ENCODE measurements at regions not wholly inside any gene's neighbourhood (a gene's known extent, or its start where the extent isn't known, plus 50 kb on each side); places are given as distances from the start of the nearest gene placed in this dataset.
"Not testable (repeated sequence)": the region's sequence is repeated elsewhere in the genome, so short reads cannot be mapped to it uniquely, and the experiment has no call there.

DNA sequence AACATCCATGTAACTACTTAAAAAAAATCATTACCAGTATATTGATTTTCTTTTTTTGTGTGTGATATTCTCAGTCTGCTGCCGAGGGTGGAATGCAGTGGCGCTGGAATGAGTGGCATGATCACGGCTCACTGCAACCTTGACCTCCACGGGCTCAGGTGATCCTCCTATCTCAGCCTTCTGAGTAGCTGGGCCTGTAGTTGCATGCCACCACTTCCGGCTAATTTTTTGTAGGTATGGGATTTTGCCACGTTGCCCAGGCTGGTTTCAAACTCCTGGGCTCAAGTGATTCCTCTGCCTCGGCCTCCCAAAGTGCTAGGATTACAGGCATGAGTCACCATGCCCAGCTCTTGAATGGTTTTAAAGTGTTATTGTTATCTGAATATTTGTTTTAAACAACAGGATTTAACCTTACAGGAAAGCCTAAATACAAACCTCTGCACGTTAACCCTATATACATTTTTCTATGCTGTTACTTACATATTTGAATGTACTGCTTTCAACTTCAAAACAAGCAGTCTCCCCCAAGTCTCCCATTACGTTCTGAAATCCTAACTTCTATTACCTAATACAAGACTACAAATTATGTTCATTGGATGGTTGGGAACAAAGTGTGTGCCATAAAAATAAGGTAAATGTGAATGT lies 61.7 kb downstream of the KPNA2 start:
- no peak for DNase-seq
- Histone ChIP-seq H3K4me3 (no peak overlapping the region), H3K4me1 (peaks cover 0 to 7% (median 4%) of the 10 kb centered on the region in 4 donors), H3K27ac (no peak overlapping the region), H3K9me3 (no peaks in the 10 kb centered on the region), H3K36me3 (no peaks in the 10 kb centered on the region), H3K27me3 (no peaks in the 10 kb centered on the region)
- 79 to 80% methylated on average over 9 of the region's 9 CpGs for WGBS, 2 donors
- intact Hi-C loops (cut with DNase I), result no loop called here
- TF ChIP-seq POLR2A (IDR thresholded peaks at IDR 0.05), result no peak
- no peak for TF ChIP-seq EP300 (IDR thresholded peaks at IDR 0.05)
- TF ChIP-seq POLR2AphosphoS5 (IDR thresholded peaks at IDR 0.05), result no peak
- TF ChIP-seq, protein P1, sequence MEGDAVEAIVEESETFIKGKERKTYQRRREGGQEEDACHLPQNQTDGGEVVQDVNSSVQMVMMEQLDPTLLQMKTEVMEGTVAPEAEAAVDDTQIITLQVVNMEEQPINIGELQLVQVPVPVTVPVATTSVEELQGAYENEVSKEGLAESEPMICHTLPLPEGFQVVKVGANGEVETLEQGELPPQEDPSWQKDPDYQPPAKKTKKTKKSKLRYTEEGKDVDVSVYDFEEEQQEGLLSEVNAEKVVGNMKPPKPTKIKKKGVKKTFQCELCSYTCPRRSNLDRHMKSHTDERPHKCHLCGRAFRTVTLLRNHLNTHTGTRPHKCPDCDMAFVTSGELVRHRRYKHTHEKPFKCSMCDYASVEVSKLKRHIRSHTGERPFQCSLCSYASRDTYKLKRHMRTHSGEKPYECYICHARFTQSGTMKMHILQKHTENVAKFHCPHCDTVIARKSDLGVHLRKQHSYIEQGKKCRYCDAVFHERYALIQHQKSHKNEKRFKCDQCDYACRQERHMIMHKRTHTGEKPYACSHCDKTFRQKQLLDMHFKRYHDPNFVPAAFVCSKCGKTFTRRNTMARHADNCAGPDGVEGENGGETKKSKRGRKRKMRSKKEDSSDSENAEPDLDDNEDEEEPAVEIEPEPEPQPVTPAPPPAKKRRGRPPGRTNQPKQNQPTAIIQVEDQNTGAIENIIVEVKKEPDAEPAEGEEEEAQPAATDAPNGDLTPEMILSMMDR (IDR thresholded peaks at IDR 0.05), result no peak

DNA sequence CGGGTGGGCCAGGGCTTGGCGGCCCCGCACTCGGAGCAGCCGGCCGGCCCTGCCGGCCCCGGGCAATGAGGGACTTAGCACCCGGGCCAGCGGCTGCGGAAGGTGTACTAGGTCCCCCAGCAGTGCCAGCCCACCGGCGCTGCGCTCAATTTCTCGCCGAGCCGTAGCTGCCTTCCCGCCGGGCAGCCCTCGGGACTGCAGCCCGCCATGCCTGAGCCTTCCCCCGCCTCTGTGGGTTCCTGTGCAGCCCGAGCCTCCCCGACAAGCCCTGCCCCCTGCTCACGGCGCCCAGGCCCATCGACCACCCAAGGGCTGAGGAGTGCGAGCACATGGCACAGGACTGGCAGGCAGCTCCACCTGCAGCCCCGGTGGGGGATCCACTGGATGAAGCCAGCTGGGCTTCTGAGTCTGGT lies 63.8 kb downstream of the KPNA2 start:
- DNase-seq; intact Hi-C loops (cut with DNase I); H3K9me3 ChIP-seq; H3K27ac ChIP-seq; H3K36me3 ChIP-seq; H3K4me3 ChIP-seq; H3K27me3 ChIP-seq: not testable (repeated sequence)
- peaks cover 0 to 22% (median 11%) of the 10 kb centered on the region in 4 donors for H3K4me1 ChIP-seq
- WGBS, 2 donors, result 97 to 98% methylated on average over 29 of the region's 29 CpGs

- H3K9me3 ChIP-seq, result no peaks in the 10 kb centered on the region
- no peak overlapping the region for H3K4me3 ChIP-seq
- H3K27me3 ChIP-seq, result no peaks in the 10 kb centered on the region
- peaks cover 0 to 22% (median 11%) of the 10 kb centered on the region in 4 donors for H3K4me1 ChIP-seq
- DNase-seq, result no peak
- H3K27ac ChIP-seq, result peak overlapping the region in 2 of 4 donors; percentile 93 to 95
- TF ChIP-seq POLR2A (IDR thresholded peaks at IDR 0.05) (no peak), POLR2AphosphoS5 (IDR thresholded peaks at IDR 0.05) (no peak), EP300 (IDR thresholded peaks at IDR 0.05) (no peak)
- TF ChIP-seq, protein P1 (IDR thresholded peaks at IDR 0.05), result no peak
- intact Hi-C loops (cut with DNase I), result loop anchor here (2.0 kb wide), 1 partner anchor 65 kb away; the partner anchor contains the start of gene KPNA2
- 85 to 92% methylated on average over 17 of the region's 17 CpGs for WGBS, 2 donors
- no peaks in the 10 kb centered on the region for H3K36me3 ChIP-seq
These were observed 64.6 kb downstream of the KPNA2 start for GRCh38 chr17:68100000-68100641.

- peak; percentile 28 to 56 for TF ChIP-seq POLR2A (IDR thresholded peaks at IDR 0.05)
- TF ChIP-seq EP300 (IDR thresholded peaks at IDR 0.05), result no peak
- peak; percentile 81 to 97 (median 90) for TF ChIP-seq POLR2AphosphoS5 (IDR thresholded peaks at IDR 0.05)
- DNase-seq, result peak; percentile 97
- peak overlapping the region; percentile 90 to 95 (median 92) for H3K27ac ChIP-seq
- 2 to 7% methylated on average over 88 of the region's 88 CpGs for WGBS, 2 donors
- intact Hi-C loops (cut with DNase I), result loop anchor here (1.0 to 2.0 kb wide), 2 partner anchors 67 to 108 kb away; partner anchors contain the start of gene KPNA2
- no peaks in the 10 kb centered on the region for H3K27me3 ChIP-seq
- H3K36me3 ChIP-seq, result no peaks in the 10 kb centered on the region
- peak overlapping the region; percentile 62 to 93 (median 87) for H3K4me3 ChIP-seq
- H3K4me1 ChIP-seq, result peaks cover 0 to 22% (median 11%) of the 10 kb centered on the region in 4 donors
- H3K9me3 ChIP-seq, result no peaks in the 10 kb centered on the region
These were observed 65.8 kb downstream of the KPNA2 start for GRCh38 chr17:68101075-68101986.

GRCh38 chr17:68101987-68102314 lies 66.4 kb downstream of the KPNA2 start:
- Histone ChIP-seq H3K27me3 (no peaks in the 10 kb centered on the region), H3K4me3 (peak overlapping the region; percentile 62 to 93 (median 87)), H3K36me3 (no peaks in the 10 kb centered on the region), H3K9me3 (no peaks in the 10 kb centered on the region), H3K27ac (peak overlapping the region; percentile 90 to 95 (median 92)), H3K4me1 (peaks cover 0 to 24% (median 11%) of the 10 kb centered on the region in 4 donors)
- intact Hi-C loops (cut with DNase I), result loop anchor here (1.0 to 2.0 kb wide), 2 partner anchors 67 to 109 kb away; partner anchors contain the start of gene KPNA2
- WGBS, 2 donors, result 1% methylated on average over 19 to 20 of the region's 20 CpGs
- no peak for DNase-seq
- TF ChIP-seq, protein P1 (IDR thresholded peaks at IDR 0.05), result no peak
- TF ChIP-seq EP300 (IDR thresholded peaks at IDR 0.05) (no peak), POLR2A (IDR thresholded peaks at IDR 0.05) (no peak), POLR2AphosphoS5 (IDR thresholded peaks at IDR 0.05) (no peak)
